ENCODE measurements at regions not wholly inside any gene's neighbourhood (a gene's known extent, or its start where the extent isn't known, plus 50 kb on each side); places are given as distances from the start of the nearest gene placed in this dataset.

DNA sequence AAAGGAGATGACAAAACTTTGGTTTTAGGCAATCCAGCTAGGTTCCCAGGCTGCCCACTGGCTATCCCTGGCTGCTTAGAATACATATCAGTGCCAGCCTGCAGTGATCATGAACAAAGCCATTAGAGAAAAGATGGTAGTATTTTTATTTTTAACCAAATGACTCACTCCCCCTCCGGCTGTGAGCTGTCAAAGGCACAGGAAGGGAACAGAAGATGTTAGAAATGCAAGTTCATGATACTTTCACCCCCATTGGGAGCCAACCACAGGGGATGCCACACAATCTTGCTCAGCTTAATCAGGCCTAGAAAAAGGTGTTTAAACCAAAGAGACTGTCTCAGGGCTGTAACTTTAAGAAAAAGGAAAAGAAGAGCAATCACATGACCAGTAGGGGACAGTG lies 70.3 kb upstream of the ASTN2 start:
- DNase-seq, result no peak

DNA sequence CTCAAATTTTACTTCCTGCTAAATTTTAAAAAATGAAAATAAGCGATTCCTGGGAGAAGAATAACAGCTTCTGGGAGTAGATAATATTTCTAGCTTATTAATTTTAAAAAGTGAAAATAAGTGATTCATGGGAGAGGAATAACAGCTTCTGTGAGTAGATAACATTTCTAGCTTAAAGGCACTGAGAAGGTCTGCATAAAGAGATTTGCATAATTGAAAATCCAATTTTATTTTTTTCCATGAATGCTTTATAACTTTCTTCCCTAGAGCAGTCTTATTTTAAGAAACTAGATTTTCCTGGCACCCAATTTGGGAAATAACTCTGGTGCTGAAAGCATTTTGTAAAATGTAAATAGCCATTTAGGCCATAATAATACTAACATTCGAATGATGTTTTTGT lies 65.9 kb upstream of the ASTN2 start:
- no peak for DNase-seq

DNA sequence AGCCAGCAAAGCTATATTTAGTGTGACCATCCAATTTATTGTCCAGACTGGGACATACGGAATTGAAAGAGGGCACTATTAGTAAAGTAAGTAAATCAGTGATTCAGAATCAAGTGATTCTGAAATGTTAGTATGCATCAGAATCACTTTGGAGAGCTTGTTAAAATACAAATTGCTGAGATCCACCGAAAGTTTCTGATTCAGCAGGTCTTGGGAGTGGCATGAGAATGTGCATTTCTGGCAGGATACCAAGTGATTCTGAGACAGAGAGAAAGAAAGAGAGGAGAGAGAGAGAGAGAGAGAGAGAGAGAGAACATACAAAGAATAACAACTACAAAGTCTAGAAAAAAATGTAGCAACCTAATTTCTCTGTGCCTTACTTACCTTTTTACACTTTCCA lies 65.4 kb upstream of the ASTN2 start:
- no peak for DNase-seq

DNA sequence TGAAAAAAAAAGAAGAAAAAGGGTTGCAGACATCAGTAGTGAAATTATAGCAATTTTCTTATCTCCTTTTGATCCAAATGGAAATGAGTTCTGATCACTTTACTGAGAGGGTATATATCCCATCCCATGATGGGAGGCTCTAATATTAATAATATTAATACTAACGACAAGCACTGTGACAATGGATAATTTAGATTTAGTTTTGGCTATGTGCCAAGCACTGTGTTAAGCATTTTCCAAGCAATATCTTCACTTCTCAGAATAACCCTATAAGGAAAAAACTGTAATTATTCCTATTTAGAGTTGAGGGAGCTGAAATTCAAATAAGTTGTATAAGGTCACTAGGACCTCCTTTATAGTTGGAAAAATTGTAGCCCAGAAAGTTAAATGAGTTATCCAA lies 58.4 kb upstream of the ASTN2 start:
- DNase-seq, result no peak

DNA sequence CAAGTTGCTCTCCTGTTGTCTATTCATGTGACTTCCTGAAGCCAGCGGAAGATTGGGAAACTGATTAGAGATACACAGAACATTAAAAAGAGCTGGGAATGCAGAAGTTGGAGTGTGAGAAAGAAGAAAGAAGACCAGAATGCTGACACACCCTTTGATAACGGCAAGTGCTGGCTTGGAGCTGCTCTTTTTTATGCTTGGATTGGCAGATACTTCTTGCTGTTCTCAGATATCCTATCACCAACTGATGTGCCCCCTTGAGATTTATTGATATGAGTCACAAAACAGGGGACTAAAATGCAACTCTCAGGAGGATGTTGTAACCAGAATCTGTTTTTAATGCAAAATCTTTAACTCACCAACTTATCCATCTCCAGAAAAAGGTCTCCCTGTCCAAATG lies 56.0 kb upstream of the ASTN2 start:
- DNase-seq, result no peak

DNA sequence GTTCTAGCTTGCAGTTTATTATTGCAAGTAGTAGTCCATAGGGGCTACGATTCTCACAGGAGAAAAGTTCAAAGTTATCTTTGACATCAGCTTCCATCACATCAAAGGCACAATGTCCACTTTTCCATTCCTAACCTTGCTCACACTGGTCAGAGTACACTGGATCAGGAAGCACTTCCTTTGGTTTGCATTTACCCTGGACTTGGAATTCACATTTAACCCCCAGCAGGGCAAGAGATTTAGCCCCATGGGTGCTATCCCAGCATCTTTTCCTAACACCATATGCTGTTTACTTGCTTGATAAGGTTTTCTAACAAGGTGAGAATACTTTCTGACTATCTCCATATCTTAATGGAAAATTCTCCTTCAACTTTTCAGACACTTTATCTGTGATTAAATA lies 55.6 kb upstream of the ASTN2 start:
- DNase-seq, result no peak

DNA sequence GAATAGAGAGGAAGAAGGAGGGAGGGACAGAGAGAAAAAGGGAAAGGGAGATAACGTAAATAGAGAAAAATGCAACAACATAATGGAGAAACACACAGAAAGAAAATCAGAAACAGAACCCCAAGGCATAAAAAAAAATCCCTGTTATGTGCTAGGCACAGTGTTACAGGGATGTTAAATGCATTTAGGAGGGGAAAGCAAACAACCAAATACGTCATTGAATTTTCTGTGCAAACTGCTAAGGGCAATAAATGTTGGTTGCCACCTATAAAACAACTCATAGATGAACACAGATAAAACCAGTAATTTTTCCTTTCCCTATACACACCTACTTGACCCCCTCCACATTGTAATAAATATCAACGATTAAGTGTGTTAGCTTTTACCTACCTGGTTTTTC lies 51.3 kb upstream of the ASTN2 start:
- DNase-seq, result no peak

DNA sequence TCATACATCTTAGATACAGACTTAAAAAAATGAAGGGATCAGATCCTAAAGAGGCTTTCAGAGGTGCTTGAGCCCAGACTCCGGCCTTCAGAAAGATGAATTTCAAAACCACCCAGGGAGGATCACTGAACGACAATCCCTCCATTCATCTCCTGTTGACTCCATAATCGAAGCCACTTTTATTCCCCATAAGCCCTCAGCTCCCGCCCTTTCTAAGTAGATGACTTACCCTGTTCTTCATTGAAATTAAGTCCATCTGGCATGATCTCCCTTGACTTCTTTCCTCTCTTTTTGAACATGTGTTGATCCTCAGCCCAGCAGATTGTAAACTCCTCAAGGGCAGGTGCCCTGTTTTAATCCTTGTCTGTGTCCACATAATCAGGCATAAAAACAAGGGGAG lies 50.8 kb upstream of the ASTN2 start:
- no peak for DNase-seq

DNA sequence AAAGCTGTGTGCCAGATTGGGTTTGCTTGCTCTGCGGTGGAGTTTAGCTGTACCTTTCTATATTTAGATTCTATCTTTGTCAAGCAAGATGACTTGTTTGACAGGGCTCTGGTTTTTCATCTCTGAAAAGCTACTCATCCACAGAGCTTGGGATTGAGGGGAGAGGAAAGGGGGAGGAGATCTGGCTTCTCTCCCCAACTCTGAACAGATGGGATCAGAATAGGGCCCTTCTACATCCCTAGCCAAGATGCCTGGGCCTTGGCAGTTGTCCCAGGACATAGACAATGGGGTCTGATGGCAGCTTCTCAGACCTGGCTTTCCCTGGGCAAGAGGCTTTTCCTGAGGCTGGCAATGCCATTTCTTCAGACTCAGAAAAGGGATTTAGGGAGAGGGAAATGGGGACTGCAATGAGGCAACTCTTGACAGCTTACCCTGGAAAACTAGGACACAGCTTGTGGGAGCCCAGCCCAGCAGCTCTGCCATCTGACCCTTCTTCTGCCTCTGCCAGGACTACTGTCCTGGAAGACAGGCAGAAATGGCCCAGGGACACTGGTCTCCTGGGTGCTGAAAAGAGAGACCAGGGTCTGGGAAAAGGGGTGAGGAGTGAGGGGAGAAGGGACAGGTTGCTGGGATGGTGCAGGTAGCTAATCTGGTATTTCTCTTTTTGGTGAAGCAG lies 50.2 kb upstream of the ASTN2 start:
- no peak for DNase-seq

All from NCI-H187 (cell line).